Ascending aorta (tissue), 2 donors: ENCODE measurements at regions not wholly inside any gene's neighbourhood (a gene's known extent, or its start where the extent isn't known, plus 50 kb on each side); places are given as distances from the start of the nearest gene placed in this dataset.

Experiments
- DNase-seq, 2 donors: peaks; one replicate each; pipeline ENCODE4 v3.0.0-alpha.2; 2019; ENCODE audit warnings: low spot score in 2 of 2
- H3K27ac ChIP-seq, 2 donors: fragments of 200-600 bp; sonication (generic); one replicate each; pipeline ENCODE4 v1.5.1; 2016 to 2017; ENCODE audit warnings: mild to moderate bottlenecking in 1 of 2
- H3K27me3 ChIP-seq: fragments of 200-600 bp; sonication (generic); one replicate; pipeline ENCODE4 v1.5.1; 2017
- H3K36me3 ChIP-seq, 2 donors: fragments of 200-600 bp; sonication (generic); one replicate each; pipeline ENCODE4 v1.5.1; 2016
- H3K4me1 ChIP-seq, 2 donors: fragments of 200-600 bp; sonication (generic); one replicate each; pipeline ENCODE4 v1.5.1; 2016 to 2017; ENCODE audit warnings: mild to moderate bottlenecking in 1 of 2
- H3K4me3 ChIP-seq, 2 donors: fragments of 200-600 bp; sonication (generic); one replicate each; pipeline ENCODE4 v1.5.1; 2016 to 2017; ENCODE audit warnings: mild to moderate bottlenecking in 1 of 2
- H3K9me3 ChIP-seq, 2 donors: fragments of 200-600 bp; sonication (generic); one replicate each; pipeline ENCODE4 v1.5.1; 2016
- intact Hi-C: fragments of 100-400 bp; cut with DNase I; formaldehyde crosslinking; loops from one replicate; pipeline ENCODE4 v1.15.1; 2023
- TF ChIP-seq, protein P1 (sequence below), 3 experiments: fragments of 200-600 bp in 2 of 3; fragments of 450-650 bp in 1 of 3; sonication (generic) in 2 of 3; IDR thresholded peaks; one replicate each; pipeline ENCODE4 v1.5.1; 2016 to 2019; ENCODE audit warnings: antibody characterized with exemption in 3 of 3, mild to moderate bottlenecking in 1 of 3, moderate library complexity in 1 of 3

DNA sequence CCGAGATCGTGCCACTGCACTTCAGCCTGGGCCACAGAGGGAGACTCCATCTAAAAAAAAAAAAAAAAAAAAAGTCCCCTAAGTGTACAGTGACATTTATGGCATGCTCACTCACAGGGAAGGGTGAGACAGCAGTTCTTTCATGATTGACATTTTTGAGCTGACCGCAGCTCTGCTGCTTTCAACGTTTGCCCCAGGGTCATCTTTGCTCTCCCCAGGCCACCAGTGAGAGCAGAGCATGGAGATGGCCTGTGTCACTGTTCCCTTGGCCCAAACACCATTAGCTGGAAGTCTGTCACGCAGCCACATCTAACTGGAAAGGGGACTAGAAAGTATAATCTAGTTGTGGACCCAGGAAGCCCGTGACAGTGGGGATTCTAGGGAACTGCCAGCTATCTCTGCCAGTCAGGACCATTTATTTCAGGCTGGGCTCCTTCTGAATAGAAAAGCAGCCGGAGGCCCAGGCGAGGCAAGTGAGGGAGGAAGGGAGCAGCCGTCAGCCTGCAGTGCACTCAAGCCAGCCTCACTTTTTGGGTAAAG is 193.4 kb upstream of the HES1 start:
- TF ChIP-seq, protein P1, sequence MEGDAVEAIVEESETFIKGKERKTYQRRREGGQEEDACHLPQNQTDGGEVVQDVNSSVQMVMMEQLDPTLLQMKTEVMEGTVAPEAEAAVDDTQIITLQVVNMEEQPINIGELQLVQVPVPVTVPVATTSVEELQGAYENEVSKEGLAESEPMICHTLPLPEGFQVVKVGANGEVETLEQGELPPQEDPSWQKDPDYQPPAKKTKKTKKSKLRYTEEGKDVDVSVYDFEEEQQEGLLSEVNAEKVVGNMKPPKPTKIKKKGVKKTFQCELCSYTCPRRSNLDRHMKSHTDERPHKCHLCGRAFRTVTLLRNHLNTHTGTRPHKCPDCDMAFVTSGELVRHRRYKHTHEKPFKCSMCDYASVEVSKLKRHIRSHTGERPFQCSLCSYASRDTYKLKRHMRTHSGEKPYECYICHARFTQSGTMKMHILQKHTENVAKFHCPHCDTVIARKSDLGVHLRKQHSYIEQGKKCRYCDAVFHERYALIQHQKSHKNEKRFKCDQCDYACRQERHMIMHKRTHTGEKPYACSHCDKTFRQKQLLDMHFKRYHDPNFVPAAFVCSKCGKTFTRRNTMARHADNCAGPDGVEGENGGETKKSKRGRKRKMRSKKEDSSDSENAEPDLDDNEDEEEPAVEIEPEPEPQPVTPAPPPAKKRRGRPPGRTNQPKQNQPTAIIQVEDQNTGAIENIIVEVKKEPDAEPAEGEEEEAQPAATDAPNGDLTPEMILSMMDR (IDR thresholded peaks at IDR 0.05): no peak
- DNase-seq: no peak
- no peaks in the 10 kb centered on the region for H3K36me3 ChIP-seq
- no peaks in the 10 kb centered on the region for H3K9me3 ChIP-seq
- intact Hi-C loops: loop anchor here (10.0 kb wide), 1 partner anchor 372 kb away; no protein-coding TSS in a partner anchor
- no peak overlapping the region for H3K4me3 ChIP-seq
- no peaks in the 10 kb centered on the region for H3K27me3 ChIP-seq
- peaks cover 4 to 5% of the 10 kb centered on the region in 2 donors for H3K4me1 ChIP-seq
- no peak overlapping the region for H3K27ac ChIP-seq

DNA sequence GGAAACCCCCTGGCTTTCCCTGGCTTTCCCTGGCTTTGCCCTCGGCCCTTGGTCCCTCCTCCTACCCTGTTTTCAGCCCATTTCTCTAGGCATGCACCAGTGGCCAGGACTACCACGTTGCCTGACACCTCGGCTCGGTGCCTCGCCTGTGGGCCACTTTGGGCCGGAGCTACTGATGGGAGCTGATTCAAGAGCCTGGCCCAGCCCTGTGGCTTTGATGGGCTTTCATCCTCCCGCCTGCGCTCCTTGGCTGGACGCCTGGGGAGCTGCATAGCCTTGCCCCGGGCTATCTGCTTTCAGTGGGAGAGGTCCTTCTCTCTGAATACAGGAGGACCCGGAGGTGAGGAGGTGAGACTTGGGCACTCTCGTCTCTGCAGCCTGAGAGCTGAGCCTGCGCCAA is 192.7 kb upstream of the HES1 start:
- DNase-seq: no peak
- intact Hi-C loops: loop anchor here (10.0 kb wide), 1 partner anchor 372 kb away; no protein-coding TSS in a partner anchor
- Histone ChIP-seq H3K9me3 (no peaks in the 10 kb centered on the region), H3K27ac (no peak overlapping the region), H3K36me3 (no peaks in the 10 kb centered on the region), H3K4me3 (no peak overlapping the region), H3K27me3 (no peaks in the 10 kb centered on the region), H3K4me1 (peaks cover 4 to 5% of the 10 kb centered on the region in 2 donors)
- TF ChIP-seq, protein P1 (IDR thresholded peaks at IDR 0.05): no peak

DNA sequence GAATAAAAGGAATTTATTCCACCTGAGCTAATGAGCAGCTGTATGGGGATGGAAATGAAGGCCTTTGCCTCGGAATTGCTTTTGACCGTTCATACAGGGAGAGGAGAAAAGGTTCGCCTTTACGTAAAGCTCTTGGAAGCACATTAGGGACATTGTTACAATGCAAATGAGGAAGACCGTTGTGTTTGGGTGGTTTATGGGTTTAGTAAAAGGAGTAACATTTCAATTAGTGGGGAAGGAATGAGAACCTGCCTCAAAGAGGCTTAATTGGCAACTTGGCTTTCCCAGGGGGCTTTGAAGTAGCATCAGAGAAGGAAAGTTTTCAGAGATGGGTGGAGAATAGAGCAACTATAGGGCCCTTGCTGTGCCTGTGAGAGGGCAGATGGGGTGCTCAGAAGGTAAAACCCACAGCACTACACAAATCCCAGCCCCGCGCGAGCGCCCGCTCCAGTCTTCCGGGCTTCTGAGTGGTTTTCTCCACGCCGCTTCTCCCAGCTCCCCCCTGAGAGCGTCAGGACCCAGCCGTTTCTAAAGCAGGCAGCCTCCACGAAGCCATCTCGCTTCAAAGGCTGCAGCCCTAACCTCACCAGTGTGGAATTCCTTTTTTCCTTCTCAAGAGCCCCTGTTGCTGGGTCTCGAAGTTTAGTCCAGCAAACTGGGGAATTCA is 192.0 kb upstream of the HES1 start:
- DNase-seq: no peak
- Histone ChIP-seq H3K27ac (no peak overlapping the region), H3K4me3 (no peak overlapping the region), H3K36me3 (no peaks in the 10 kb centered on the region), H3K27me3 (no peaks in the 10 kb centered on the region), H3K4me1 (peaks cover 4 to 5% of the 10 kb centered on the region in 2 donors), H3K9me3 (no peaks in the 10 kb centered on the region)
- intact Hi-C loops: loop anchor here (10.0 kb wide), 1 partner anchor 371 kb away; no protein-coding TSS in a partner anchor
- TF ChIP-seq, protein P1 (IDR thresholded peaks at IDR 0.05): no peak

DNA sequence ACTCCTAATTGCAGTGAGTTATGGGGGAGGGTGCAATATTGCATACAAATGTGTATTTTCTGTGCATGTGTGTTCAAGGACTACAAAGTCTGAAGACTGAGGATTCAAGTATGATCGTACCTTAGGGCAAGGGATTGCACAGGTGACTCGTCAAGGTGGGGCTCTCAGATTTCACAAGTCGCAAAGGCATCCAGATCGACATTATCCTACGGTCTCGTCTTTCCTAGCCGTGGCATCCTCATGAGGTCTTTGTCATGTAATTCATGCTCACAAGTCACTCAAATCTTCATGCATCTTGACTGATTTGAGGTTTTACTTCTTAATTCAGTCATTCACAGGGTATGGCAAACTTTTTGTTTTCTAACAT is 191.4 kb upstream of the HES1 start:
- H3K36me3 ChIP-seq: no peaks in the 10 kb centered on the region
- intact Hi-C loops: loop anchor here (10.0 kb wide), 1 partner anchor 370 kb away; no protein-coding TSS in a partner anchor
- H3K27ac ChIP-seq: no peak overlapping the region
- TF ChIP-seq, protein P1 (IDR thresholded peaks at IDR 0.05): no peak
- DNase-seq: no peak
- H3K27me3 ChIP-seq: no peaks in the 10 kb centered on the region
- no peaks in the 10 kb centered on the region for H3K9me3 ChIP-seq
- H3K4me1 ChIP-seq: peaks cover 4 to 5% of the 10 kb centered on the region in 2 donors
- H3K4me3 ChIP-seq: no peak overlapping the region

DNA sequence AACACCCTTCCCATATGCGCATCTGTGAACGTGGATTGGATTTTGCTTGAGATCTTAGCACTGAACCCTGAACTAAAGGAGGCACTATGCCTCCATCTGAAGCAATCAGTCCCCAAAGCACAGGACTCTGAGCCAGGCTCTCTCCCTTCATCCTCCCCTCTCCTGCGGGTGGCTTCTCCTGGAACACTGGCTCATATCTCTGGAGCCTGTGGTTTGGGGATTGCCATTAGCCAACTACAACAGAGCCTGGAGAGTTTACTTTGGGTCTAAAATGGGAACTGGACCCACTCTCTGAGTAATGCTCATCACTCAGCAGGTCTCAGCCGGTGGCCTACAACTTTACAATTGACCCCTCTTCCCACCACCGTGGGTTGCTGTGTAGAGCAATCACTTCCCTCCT is 190.8 kb upstream of the HES1 start:
- no peaks in the 10 kb centered on the region for H3K36me3 ChIP-seq
- H3K4me3 ChIP-seq: no peak overlapping the region
- no peaks in the 10 kb centered on the region for H3K9me3 ChIP-seq
- H3K27ac ChIP-seq: no peak overlapping the region
- DNase-seq: no peak
- H3K4me1 ChIP-seq: peaks cover 4 to 5% of the 10 kb centered on the region in 2 donors
- TF ChIP-seq, protein P1 (IDR thresholded peaks at IDR 0.05): peak in 2 of 3 experiments; percentile 21 to 40
- H3K27me3 ChIP-seq: no peaks in the 10 kb centered on the region
- intact Hi-C loops: loop anchor here (10.0 kb wide), 1 partner anchor 370 kb away; no protein-coding TSS in a partner anchor
